Panc1 (cell line): ENCODE measurements at regions not wholly inside any gene's neighbourhood (a gene's known extent, or its start where the extent isn't known, plus 50 kb on each side); places are given as distances from the start of the nearest gene placed in this dataset.
"Not testable (repeated sequence)": the region's sequence is repeated elsewhere in the genome, so short reads cannot be mapped to it uniquely, and the experiment has no call there.

Experiments used
- ATAC-seq: fragments of 200-7000 bp; cut with Tn5 transposase; 2 replicates; pipeline ENCODE4 v1.9.1; 2020; ENCODE audit warnings: mild to moderate bottlenecking, moderate library complexity
- BruUV-seq: library from RNA; stranded (reverse); fragments of 400-500 nt; replicated peaks from 2 replicates; lab custom pipeline; 2021; lab: Mats Ljungman, UMichigan
- CTCF ChIA-PET: fragments of 300-600 bp; sonication (Branson Sonifier 250); formaldehyde crosslinking; loops from one replicate; lab custom pipeline; 2022; ENCODE audit warnings: antibody characterized with exemption; lab: Charles Lee
- POLR2A ChIA-PET: fragments of 300-600 bp; sonication (Branson Sonifier 250); formaldehyde crosslinking; loops from one replicate; lab custom pipeline; 2022; ENCODE audit warnings: antibody characterized with exemption; lab: Charles Lee
- DNase-seq: peaks from one replicate; pipeline ENCODE4 v3.0.0-alpha.2; 2010; ENCODE audit warnings: low read depth, low spot score
- H3K27ac ChIP-seq: 2 replicates; pipeline ENCODE4 v1.5.1; 2011; ENCODE audit warnings: mild to moderate bottlenecking, low read length, inconsistent platforms
- H3K27me3 ChIP-seq: fragments of 200-500 bp; sonication (Bioruptor generic); 2 replicates; pipeline ENCODE4 v1.6.0; 2014; ENCODE audit warnings: low read length, inconsistent platforms; ENCODE audit not compliant: control insufficient read depth, insufficient read depth
- H3K36me3 ChIP-seq: fragments of 200-500 bp; sonication (Bioruptor generic); 2 replicates; pipeline ENCODE4 v1.5.1; 2014; ENCODE audit warnings: inconsistent platforms, mild to moderate bottlenecking, low read length, moderate library complexity; ENCODE audit not compliant: control insufficient read depth, insufficient read depth
- H3K4me1 ChIP-seq: 2 replicates; pipeline ENCODE4 v1.5.1; 2011; ENCODE audit warnings: inconsistent platforms, mild to moderate bottlenecking, low read length, moderate library complexity; ENCODE audit not compliant: control insufficient read depth, insufficient read depth
- H3K4me3 ChIP-seq, 2 experiments: 2 replicates each; pipeline ENCODE4 v1.5.1; 2011 to 2012; ENCODE audit warnings: low read depth in 2 of 2, low read length in 2 of 2, mild to moderate bottlenecking in 2 of 2, inconsistent platforms in 1 of 2, moderate library complexity in 1 of 2
- H3K9me3 ChIP-seq: fragments of 200-500 bp; sonication (Bioruptor generic); 2 replicates; pipeline ENCODE4 v1.5.1; 2014; ENCODE audit warnings: low read depth, mild to moderate bottlenecking, inconsistent platforms, low read length, moderate library complexity; ENCODE audit not compliant: control insufficient read depth, insufficient read depth
- POLR2AphosphoS5 ChIP-seq: IDR thresholded peaks from 2 replicates; pipeline ENCODE4 v1.6.1; 2012; ENCODE audit warnings: mild to moderate bottlenecking, low read depth, low read length, moderate library complexity
- SIN3A ChIP-seq: IDR thresholded peaks from 2 replicates; pipeline ENCODE4 v1.6.1; 2012; ENCODE audit warnings: low read depth, mild to moderate bottlenecking, low read length, moderate library complexity, borderline replicate concordance; ENCODE audit not compliant: insufficient read depth
- TCF7L2 ChIP-seq: IDR thresholded peaks from 2 replicates; pipeline ENCODE4 v1.6.1; 2011; ENCODE audit warnings: mild to moderate bottlenecking, low read depth, low read length, inconsistent platforms
- in situ Hi-C: cut with HindIII; loops from 2 replicates; pipeline ENCODE4 v1.10.0; 2016; ENCODE audit warnings: low sequenced_read_pairs, low pct_unique_long_range_greater_than_20kb
- intact Hi-C: fragments of 100-400 bp; cut with micrococcal nuclease; formaldehyde crosslinking; loops from one replicate; pipeline ENCODE4 v1.10.0; 2022; ENCODE audit not compliant: unreplicated experiment
- TF ChIP-seq, protein P1 (sequence below), 2 experiments: IDR thresholded peaks; 2 replicates each; pipeline ENCODE4 v1.6.1; 2011 to 2012; ENCODE audit warnings: low read depth in 2 of 2, control low read depth in 1 of 2, low read length in 1 of 2, mild to moderate bottlenecking in 1 of 2, moderate library complexity in 1 of 2; ENCODE audit not compliant: insufficient read depth in 1 of 2
- TF ChIP-seq, protein P2 (sequence below): fragments of 450-650 bp; IDR thresholded peaks from 2 replicates; pipeline ENCODE4 v1.5.1; 2017; ENCODE audit warnings: mild to moderate bottlenecking

DNA sequence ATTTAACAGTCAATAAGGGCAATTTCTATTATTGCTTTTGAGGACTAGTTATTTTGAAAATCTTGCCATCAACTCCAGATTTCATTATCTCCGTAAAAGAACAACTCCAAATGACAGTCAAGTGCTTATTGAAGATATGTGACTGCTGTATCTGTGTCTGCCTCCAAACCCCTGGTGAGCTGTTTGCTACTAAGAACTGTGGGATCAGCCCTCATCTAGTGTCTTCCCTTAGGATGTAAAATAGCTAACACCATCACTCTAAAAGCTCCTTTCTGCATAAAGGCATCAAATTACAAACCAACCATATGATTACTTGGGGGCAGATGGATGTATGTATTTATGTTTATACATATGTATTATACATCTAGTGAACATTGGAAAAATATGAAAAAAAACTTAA is 70.8 kb upstream of the SLC13A1 start:
- TF ChIP-seq POLR2AphosphoS5: no peak
- TF ChIP-seq TCF7L2: no peak
- TF ChIP-seq, protein P1, sequence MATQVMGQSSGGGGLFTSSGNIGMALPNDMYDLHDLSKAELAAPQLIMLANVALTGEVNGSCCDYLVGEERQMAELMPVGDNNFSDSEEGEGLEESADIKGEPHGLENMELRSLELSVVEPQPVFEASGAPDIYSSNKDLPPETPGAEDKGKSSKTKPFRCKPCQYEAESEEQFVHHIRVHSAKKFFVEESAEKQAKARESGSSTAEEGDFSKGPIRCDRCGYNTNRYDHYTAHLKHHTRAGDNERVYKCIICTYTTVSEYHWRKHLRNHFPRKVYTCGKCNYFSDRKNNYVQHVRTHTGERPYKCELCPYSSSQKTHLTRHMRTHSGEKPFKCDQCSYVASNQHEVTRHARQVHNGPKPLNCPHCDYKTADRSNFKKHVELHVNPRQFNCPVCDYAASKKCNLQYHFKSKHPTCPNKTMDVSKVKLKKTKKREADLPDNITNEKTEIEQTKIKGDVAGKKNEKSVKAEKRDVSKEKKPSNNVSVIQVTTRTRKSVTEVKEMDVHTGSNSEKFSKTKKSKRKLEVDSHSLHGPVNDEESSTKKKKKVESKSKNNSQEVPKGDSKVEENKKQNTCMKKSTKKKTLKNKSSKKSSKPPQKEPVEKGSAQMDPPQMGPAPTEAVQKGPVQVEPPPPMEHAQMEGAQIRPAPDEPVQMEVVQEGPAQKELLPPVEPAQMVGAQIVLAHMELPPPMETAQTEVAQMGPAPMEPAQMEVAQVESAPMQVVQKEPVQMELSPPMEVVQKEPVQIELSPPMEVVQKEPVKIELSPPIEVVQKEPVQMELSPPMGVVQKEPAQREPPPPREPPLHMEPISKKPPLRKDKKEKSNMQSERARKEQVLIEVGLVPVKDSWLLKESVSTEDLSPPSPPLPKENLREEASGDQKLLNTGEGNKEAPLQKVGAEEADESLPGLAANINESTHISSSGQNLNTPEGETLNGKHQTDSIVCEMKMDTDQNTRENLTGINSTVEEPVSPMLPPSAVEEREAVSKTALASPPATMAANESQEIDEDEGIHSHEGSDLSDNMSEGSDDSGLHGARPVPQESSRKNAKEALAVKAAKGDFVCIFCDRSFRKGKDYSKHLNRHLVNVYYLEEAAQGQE (IDR thresholded peaks at IDR 0.05; ENCODE audit: insufficient read depth in 1 of 2, low read depth in 2 of 2, low read length in 1 of 2): no peak
- TF ChIP-seq, protein P2, sequence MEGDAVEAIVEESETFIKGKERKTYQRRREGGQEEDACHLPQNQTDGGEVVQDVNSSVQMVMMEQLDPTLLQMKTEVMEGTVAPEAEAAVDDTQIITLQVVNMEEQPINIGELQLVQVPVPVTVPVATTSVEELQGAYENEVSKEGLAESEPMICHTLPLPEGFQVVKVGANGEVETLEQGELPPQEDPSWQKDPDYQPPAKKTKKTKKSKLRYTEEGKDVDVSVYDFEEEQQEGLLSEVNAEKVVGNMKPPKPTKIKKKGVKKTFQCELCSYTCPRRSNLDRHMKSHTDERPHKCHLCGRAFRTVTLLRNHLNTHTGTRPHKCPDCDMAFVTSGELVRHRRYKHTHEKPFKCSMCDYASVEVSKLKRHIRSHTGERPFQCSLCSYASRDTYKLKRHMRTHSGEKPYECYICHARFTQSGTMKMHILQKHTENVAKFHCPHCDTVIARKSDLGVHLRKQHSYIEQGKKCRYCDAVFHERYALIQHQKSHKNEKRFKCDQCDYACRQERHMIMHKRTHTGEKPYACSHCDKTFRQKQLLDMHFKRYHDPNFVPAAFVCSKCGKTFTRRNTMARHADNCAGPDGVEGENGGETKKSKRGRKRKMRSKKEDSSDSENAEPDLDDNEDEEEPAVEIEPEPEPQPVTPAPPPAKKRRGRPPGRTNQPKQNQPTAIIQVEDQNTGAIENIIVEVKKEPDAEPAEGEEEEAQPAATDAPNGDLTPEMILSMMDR: no peak
- TF ChIP-seq SIN3A: no peak
- no peak overlapping the region for H3K27ac ChIP-seq
- H3K36me3 ChIP-seq: no peaks in the 10 kb centered on the region
- ATAC-seq: no peak
- in situ Hi-C loops (no loop called here), intact Hi-C loops (no loop called here)
- H3K9me3 ChIP-seq: no peaks in the 10 kb centered on the region
- ChIA-PET POLR2A (no interaction called here), CTCF (no interaction called here)
- no peaks in the 10 kb centered on the region for H3K27me3 ChIP-seq
- no peak overlapping the region for H3K4me3 ChIP-seq
- no peaks in the 10 kb centered on the region for H3K4me1 ChIP-seq
- no TSS peak for BruUV-seq
- no peak for DNase-seq

DNA sequence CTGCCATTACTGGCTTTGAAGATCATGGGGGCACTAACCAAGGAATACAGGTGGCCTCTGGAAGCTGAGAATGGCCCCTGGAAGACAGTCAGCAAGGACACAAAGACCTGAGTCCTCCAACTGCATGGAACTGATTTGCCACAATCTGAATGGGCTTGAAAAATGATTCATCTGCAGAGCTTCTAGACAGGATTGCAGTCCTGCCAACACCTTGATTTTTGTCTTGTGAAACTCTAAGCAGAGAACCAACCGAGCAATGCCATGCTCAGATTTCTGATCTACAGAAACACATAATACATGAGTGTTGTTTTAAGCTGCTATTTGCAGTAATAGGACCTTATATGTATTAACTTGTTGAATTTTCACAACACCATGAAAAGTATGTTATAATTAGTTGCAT is 66.1 kb upstream of the SLC13A1 start:
- no peaks in the 10 kb centered on the region for H3K27me3 ChIP-seq
- TF ChIP-seq TCF7L2 (no peak), POLR2AphosphoS5 (no peak), SIN3A (no peak)
- TF ChIP-seq, protein P2: no peak
- TF ChIP-seq, protein P1 (IDR thresholded peaks at IDR 0.05; ENCODE audit: insufficient read depth in 1 of 2, low read depth in 2 of 2, low read length in 1 of 2): no peak
- no peaks in the 10 kb centered on the region for H3K9me3 ChIP-seq
- POLR2A ChIA-PET: no interaction called here
- ATAC-seq (no peak), DNase-seq (no peak)
- no peak overlapping the region for H3K4me3 ChIP-seq
- BruUV-seq: no TSS peak
- CTCF ChIA-PET: no interaction called here
- in situ Hi-C loops (no loop called here), intact Hi-C loops (no loop called here)
- no peaks in the 10 kb centered on the region for H3K4me1 ChIP-seq
- H3K36me3 ChIP-seq: no peaks in the 10 kb centered on the region
- H3K27ac ChIP-seq: no peak overlapping the region

DNA sequence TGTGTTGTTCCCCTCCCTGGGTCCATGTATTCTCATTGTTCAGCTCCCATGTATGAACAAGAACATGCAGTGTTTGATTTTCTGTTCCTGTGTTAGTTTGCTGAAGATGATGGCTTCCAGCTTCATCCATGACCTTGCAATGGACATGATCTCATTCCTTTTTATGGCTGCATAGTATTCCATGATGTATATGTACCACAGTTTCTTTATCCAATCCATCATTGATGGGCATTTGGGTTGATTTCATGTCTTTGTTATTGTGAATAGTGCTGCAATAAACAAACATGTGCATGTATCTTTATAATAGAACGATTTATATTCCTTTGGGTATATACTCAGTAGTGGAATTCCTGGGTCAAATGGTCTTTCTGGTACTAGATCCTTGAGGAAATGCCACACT is 65.1 kb upstream of the SLC13A1 start:
- H3K9me3 ChIP-seq, ATAC-seq, intact Hi-C loops, BruUV-seq, H3K36me3 ChIP-seq, POLR2A ChIA-PET, H3K4me1 ChIP-seq, CTCF ChIA-PET, H3K27ac ChIP-seq, DNase-seq, H3K4me3 ChIP-seq, in situ Hi-C loops, H3K27me3 ChIP-seq: not testable (repeated sequence)
